ENCODE measurements at regions not wholly inside any gene's neighbourhood (a gene's known extent, or its start where the extent isn't known, plus 50 kb on each side); places are given as distances from the start of the nearest gene placed in this dataset.

DNA sequence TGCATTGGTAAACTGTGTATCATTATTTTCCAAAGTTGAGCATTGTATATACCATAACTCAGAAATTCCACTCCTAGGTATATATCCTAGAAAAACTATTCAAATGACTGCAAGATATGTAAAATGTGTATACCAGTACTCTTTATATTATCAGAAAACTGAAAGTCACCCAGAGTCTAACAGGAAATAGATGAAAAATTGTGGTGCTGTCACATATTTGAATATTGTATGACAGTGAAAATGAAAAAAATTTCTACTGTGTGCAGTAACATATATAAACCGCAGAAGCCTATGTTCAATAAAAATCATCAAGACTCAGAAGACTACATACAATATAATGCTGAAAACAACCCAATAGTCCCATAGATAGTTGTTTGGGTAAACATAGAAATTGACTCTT lies 74.4 kb upstream of the LYPLAL1 start:
- TF ChIP-seq, protein P1, sequence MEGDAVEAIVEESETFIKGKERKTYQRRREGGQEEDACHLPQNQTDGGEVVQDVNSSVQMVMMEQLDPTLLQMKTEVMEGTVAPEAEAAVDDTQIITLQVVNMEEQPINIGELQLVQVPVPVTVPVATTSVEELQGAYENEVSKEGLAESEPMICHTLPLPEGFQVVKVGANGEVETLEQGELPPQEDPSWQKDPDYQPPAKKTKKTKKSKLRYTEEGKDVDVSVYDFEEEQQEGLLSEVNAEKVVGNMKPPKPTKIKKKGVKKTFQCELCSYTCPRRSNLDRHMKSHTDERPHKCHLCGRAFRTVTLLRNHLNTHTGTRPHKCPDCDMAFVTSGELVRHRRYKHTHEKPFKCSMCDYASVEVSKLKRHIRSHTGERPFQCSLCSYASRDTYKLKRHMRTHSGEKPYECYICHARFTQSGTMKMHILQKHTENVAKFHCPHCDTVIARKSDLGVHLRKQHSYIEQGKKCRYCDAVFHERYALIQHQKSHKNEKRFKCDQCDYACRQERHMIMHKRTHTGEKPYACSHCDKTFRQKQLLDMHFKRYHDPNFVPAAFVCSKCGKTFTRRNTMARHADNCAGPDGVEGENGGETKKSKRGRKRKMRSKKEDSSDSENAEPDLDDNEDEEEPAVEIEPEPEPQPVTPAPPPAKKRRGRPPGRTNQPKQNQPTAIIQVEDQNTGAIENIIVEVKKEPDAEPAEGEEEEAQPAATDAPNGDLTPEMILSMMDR (IDR thresholded peaks at IDR 0.05 in 2 of 3, conservative IDR thresholded peaks at IDR 0.05 in 1 of 3; ENCODE audit: borderline replicate concordance in 1 of 3, insufficient read depth in 1 of 3, low read depth in 2 of 3, low read length in 2 of 3): no peak
- TF ChIP-seq TCF7L2 (IDR thresholded peaks at IDR 0.05; ENCODE audit: borderline replicate concordance, extremely low read depth, insufficient read depth, insufficient read length) (no peak), POLR2A (IDR thresholded peaks at IDR 0.05; ENCODE audit: borderline replicate concordance, extremely low read depth, insufficient read depth, insufficient read length) (no peak), EZH2 (IDR thresholded peaks at IDR 0.05) (no peak), POLR2AphosphoS5 (IDR thresholded peaks at IDR 0.05; ENCODE audit: low read depth, low read length) (no peak), ZFX (IDR thresholded peaks at IDR 0.05) (no peak)
- TF ChIP-seq, protein P2, sequence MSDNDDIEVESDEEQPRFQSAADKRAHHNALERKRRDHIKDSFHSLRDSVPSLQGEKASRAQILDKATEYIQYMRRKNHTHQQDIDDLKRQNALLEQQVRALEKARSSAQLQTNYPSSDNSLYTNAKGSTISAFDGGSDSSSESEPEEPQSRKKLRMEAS (IDR thresholded peaks at IDR 0.05): no peak
- TF ChIP-seq, protein P3, sequence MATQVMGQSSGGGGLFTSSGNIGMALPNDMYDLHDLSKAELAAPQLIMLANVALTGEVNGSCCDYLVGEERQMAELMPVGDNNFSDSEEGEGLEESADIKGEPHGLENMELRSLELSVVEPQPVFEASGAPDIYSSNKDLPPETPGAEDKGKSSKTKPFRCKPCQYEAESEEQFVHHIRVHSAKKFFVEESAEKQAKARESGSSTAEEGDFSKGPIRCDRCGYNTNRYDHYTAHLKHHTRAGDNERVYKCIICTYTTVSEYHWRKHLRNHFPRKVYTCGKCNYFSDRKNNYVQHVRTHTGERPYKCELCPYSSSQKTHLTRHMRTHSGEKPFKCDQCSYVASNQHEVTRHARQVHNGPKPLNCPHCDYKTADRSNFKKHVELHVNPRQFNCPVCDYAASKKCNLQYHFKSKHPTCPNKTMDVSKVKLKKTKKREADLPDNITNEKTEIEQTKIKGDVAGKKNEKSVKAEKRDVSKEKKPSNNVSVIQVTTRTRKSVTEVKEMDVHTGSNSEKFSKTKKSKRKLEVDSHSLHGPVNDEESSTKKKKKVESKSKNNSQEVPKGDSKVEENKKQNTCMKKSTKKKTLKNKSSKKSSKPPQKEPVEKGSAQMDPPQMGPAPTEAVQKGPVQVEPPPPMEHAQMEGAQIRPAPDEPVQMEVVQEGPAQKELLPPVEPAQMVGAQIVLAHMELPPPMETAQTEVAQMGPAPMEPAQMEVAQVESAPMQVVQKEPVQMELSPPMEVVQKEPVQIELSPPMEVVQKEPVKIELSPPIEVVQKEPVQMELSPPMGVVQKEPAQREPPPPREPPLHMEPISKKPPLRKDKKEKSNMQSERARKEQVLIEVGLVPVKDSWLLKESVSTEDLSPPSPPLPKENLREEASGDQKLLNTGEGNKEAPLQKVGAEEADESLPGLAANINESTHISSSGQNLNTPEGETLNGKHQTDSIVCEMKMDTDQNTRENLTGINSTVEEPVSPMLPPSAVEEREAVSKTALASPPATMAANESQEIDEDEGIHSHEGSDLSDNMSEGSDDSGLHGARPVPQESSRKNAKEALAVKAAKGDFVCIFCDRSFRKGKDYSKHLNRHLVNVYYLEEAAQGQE (IDR thresholded peaks at IDR 0.05; ENCODE audit: low read depth): no peak
